Caco-2 (cell line): ENCODE measurements at regions not wholly inside any gene's neighbourhood (a gene's known extent, or its start where the extent isn't known, plus 50 kb on each side); places are given as distances from the start of the nearest gene placed in this dataset.
"Not testable (repeated sequence)": the region's sequence is repeated elsewhere in the genome, so short reads cannot be mapped to it uniquely, and the experiment has no call there.

Experiments used
- BruUV-seq: library from RNA; stranded (reverse); fragments of 400-500 nt; replicated peaks from 2 replicates; lab custom pipeline; 2021; lab: Mats Ljungman, UMichigan
- CTCF ChIA-PET: fragments of 300-600 bp; sonication (Branson Sonifier 250); formaldehyde crosslinking; loops from one replicate; lab custom pipeline; 2022; ENCODE audit warnings: antibody characterized with exemption; lab: Charles Lee
- POLR2A ChIA-PET: fragments of 300-600 bp; sonication (Branson Sonifier 250); formaldehyde crosslinking; loops from one replicate; lab custom pipeline; 2022; ENCODE audit warnings: antibody characterized with exemption; lab: Charles Lee
- DNase-seq, 2 experiments: peaks; one replicate each; pipeline versions ENCODE4 v3.0.0 to v3.0.0-alpha.2; 2020 to 2022
- H3K27me3 ChIP-seq: replicated peaks from 2 replicates; pipeline ENCODE4 v1.6.0; 2011; ENCODE audit warnings: low read length; ENCODE audit not compliant: control insufficient read depth, insufficient read depth
- H3K36me3 ChIP-seq: 2 replicates; pipeline ENCODE4 v1.5.1; 2011; ENCODE audit warnings: low read length; ENCODE audit not compliant: control insufficient read depth, insufficient read depth
- H3K4me1 ChIP-seq: fragments of 250-450 bp; sonication (Bioruptor Pico); 2 replicates; pipeline ENCODE4 v1.5.1; 2020; ENCODE audit warnings: mild to moderate bottlenecking
- H3K4me3 ChIP-seq: 2 replicates; pipeline ENCODE4 v1.5.1; 2011; ENCODE audit warnings: low read depth, mild to moderate bottlenecking, control low read depth, low read length
- H3K9me3 ChIP-seq: fragments of 250-450 bp; sonication (Bioruptor Pico); 2 replicates; pipeline ENCODE4 v1.5.1; 2020; ENCODE audit warnings: mild to moderate bottlenecking, moderate library complexity
- H3K27ac Mint-ChIP-seq: one replicate; pipeline ENCODE4 v1.8.0; 2022; ENCODE audit warnings: mixed read lengths; ENCODE audit not compliant: unreplicated experiment
- H3K27me3 Mint-ChIP-seq: one replicate; pipeline ENCODE4 v1.8.0; 2022; ENCODE audit warnings: mixed read lengths; ENCODE audit not compliant: insufficient read depth, unreplicated experiment
- H3K36me3 Mint-ChIP-seq: one replicate; pipeline ENCODE4 v1.8.0; 2022; ENCODE audit warnings: mild to moderate bottlenecking, mixed read lengths; ENCODE audit not compliant: insufficient read depth, unreplicated experiment
- H3K4me1 Mint-ChIP-seq: one replicate; pipeline ENCODE4 v1.8.0; 2022; ENCODE audit warnings: low read depth, mixed read lengths; ENCODE audit not compliant: unreplicated experiment
- H3K4me3 Mint-ChIP-seq: one replicate; pipeline ENCODE4 v1.8.0; 2022; ENCODE audit warnings: mild to moderate bottlenecking, moderate library complexity, mixed read lengths; ENCODE audit not compliant: unreplicated experiment
- H3K9me3 Mint-ChIP-seq: one replicate; pipeline ENCODE4 v1.8.0; 2022; ENCODE audit warnings: mixed read lengths; ENCODE audit not compliant: unreplicated experiment
- intact Hi-C: fragments of 100-400 bp; cut with micrococcal nuclease; formaldehyde crosslinking; loops from one replicate; pipeline ENCODE4 v1.10.0; 2022; ENCODE audit not compliant: unreplicated experiment
- TF ChIP-seq, protein P1 (sequence below), 2 experiments: fragments of 200-600 bp in 1 of 2; IDR thresholded peaks; 1 replicate in 1 of 2; 2 replicates in 1 of 2; pipeline versions ENCODE4 v1.5.1 to v1.8.0; 2011 to 2022; ENCODE audit warnings: antibody characterized with exemption in 1 of 2, control low read depth in 1 of 2, inconsistent platforms in 1 of 2, low read depth in 1 of 2, low read length in 1 of 2, mild to moderate bottlenecking in 1 of 2, moderate library complexity in 1 of 2; ENCODE audit not compliant: insufficient read depth in 1 of 2, severe bottlenecking in 1 of 2, unreplicated experiment in 1 of 2

DNA sequence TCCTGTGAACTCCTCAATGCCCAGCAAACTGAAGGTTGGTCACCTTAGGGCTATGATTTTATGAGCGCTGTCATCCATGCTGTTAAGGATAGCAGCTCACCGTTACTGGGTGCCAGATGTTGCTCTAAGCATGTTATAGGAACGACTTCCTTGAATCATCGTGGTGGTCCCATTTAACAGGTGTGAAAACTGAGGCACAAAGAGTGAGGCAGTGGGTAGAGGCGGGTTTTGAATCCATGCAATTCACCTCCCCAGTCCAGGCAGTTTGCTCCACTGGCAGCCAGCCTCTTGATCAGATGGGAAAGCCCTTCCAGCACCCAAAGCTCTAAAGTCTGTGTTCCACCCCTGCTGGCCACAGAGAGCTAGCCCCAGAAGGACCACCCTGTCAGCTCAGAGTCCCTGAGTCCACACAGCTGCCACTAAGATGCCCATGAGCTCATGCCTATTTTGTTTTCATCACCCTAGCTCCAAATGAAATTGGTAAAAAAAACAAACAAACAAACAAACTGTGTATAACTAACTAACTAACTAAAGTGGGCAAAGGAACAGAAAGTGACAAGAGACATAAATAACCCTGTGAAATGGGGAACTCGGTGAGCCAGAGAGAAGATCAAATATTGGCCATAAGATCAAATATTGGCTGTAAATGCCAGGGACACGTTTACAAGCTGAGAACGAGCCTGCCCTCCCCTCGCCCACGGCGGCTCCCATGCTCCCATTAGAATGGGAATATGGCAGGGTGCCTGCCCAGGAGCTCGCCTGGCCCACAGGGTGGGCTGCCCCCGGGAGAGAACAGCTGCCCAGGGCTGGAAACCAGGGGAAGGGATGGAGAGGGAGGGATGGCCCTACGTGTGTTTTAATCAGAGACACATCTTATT lies 72.3 kb upstream of the RFLNA start:
- DNase-seq: no peak
- intact Hi-C loops: no loop called here
- no peaks in the 10 kb centered on the region for H3K27me3 ChIP-seq
- TF ChIP-seq, protein P1, sequence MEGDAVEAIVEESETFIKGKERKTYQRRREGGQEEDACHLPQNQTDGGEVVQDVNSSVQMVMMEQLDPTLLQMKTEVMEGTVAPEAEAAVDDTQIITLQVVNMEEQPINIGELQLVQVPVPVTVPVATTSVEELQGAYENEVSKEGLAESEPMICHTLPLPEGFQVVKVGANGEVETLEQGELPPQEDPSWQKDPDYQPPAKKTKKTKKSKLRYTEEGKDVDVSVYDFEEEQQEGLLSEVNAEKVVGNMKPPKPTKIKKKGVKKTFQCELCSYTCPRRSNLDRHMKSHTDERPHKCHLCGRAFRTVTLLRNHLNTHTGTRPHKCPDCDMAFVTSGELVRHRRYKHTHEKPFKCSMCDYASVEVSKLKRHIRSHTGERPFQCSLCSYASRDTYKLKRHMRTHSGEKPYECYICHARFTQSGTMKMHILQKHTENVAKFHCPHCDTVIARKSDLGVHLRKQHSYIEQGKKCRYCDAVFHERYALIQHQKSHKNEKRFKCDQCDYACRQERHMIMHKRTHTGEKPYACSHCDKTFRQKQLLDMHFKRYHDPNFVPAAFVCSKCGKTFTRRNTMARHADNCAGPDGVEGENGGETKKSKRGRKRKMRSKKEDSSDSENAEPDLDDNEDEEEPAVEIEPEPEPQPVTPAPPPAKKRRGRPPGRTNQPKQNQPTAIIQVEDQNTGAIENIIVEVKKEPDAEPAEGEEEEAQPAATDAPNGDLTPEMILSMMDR (IDR thresholded peaks at IDR 0.05; ENCODE audit: insufficient read depth in 1 of 2, low read depth in 1 of 2, low read length in 1 of 2, severe bottlenecking in 1 of 2, unreplicated experiment in 1 of 2): no peak
- no TSS peak for BruUV-seq
- Mint-ChIP-seq H3K9me3 (no peaks in the 10 kb centered on the region), H3K4me3 (no peak overlapping the region), H3K36me3 (no peaks in the 10 kb centered on the region), H3K27me3 (no peaks in the 10 kb centered on the region), H3K27ac (no peak overlapping the region), H3K4me1 (peaks cover 7% of the 10 kb centered on the region)
- H3K4me1 ChIP-seq: no peaks in the 10 kb centered on the region
- ChIA-PET CTCF (interaction anchor here (0.5 to 2.1 kb wide), 2 partner anchors 169 to 173 kb away, joined by 3 to 6 read pairs; no protein-coding TSS in a partner anchor), POLR2A (no interaction called here)
- no peak overlapping the region for H3K4me3 ChIP-seq
- H3K9me3 ChIP-seq: no peaks in the 10 kb centered on the region
- no peaks in the 10 kb centered on the region for H3K36me3 ChIP-seq

- DNase-seq, H3K27ac Mint-ChIP-seq, H3K4me1 Mint-ChIP-seq, H3K9me3 Mint-ChIP-seq, BruUV-seq, H3K4me1 ChIP-seq, H3K27me3 ChIP-seq, CTCF ChIA-PET, H3K4me3 Mint-ChIP-seq, H3K9me3 ChIP-seq, H3K4me3 ChIP-seq, H3K36me3 ChIP-seq, H3K36me3 Mint-ChIP-seq, POLR2A ChIA-PET, H3K27me3 Mint-ChIP-seq: not testable (repeated sequence)
- intact Hi-C loops: loop anchor here (1.0 to 2.0 kb wide), 2 partner anchors 169 to 187 kb away; no protein-coding TSS in a partner anchor
Observed at GRCh38 chr12:124223733-124224138, 71.2 kb upstream of the RFLNA start.

- no TSS peak for BruUV-seq
- Histone ChIP-seq H3K36me3 (no peaks in the 10 kb centered on the region), H3K9me3 (no peaks in the 10 kb centered on the region), H3K27me3 (no peaks in the 10 kb centered on the region), H3K4me1 (no peaks in the 10 kb centered on the region), H3K4me3 (no peak overlapping the region)
- no peaks in the 10 kb centered on the region for H3K27me3 Mint-ChIP-seq
- intact Hi-C loops: loop anchor here (1.0 to 2.0 kb wide), 2 partner anchors 170 to 188 kb away; no protein-coding TSS in a partner anchor
- no peak overlapping the region for H3K4me3 Mint-ChIP-seq
- peak in 1 of 2 experiments; percentile 28 for DNase-seq
- TF ChIP-seq, protein P1 (IDR thresholded peaks at IDR 0.05; ENCODE audit: insufficient read depth in 1 of 2, low read depth in 1 of 2, low read length in 1 of 2, severe bottlenecking in 1 of 2, unreplicated experiment in 1 of 2): peak in 1 of 2 experiments; percentile 9
- CTCF ChIA-PET: interaction anchor here (0.9 kb wide), 1 partner anchor 171 kb away, joined by 4 read pairs; no protein-coding TSS in a partner anchor
- no peaks in the 10 kb centered on the region for H3K36me3 Mint-ChIP-seq
- no peak overlapping the region for H3K27ac Mint-ChIP-seq
- H3K9me3 Mint-ChIP-seq: no peaks in the 10 kb centered on the region
- POLR2A ChIA-PET: no interaction called here
- no peaks in the 10 kb centered on the region for H3K4me1 Mint-ChIP-seq
Observed at GRCh38 chr12:124224535-124225110, 70.3 kb upstream of the RFLNA start.
